G401.6 (cell line): ENCODE measurements at regions not wholly inside any gene's neighbourhood (a gene's known extent, or its start where the extent isn't known, plus 50 kb on each side); places are given as distances from the start of the nearest gene placed in this dataset.

ENCODE experiments used
- FAIRE-seq: peaks from 2 replicates; lab custom pipeline; 2012; peaks lifted over from hg19 to GRCh38; lab: Jason Lieb, UNC

GRCh38 chr1:218938259-218938658, 235.4 kb upstream of the LYPLAL1 start:
- FAIRE-seq, result no peak

- FAIRE-seq, result no peak
Observed at GRCh38 chr1:218939095-218939494, 234.6 kb upstream of the LYPLAL1 start.

GRCh38 chr1:218942431-218942830, 231.2 kb upstream of the LYPLAL1 start:
- no peak for FAIRE-seq

- no peak for FAIRE-seq
Observed at GRCh38 chr1:218943371-218943770, 230.3 kb upstream of the LYPLAL1 start.

GRCh38 chr1:218945050-218945449, 228.6 kb upstream of the LYPLAL1 start:
- no peak for FAIRE-seq

GRCh38 chr1:218946147-218946546, 227.5 kb upstream of the LYPLAL1 start:
- FAIRE-seq, result no peak

GRCh38 chr1:218948446-218948845, 225.2 kb upstream of the LYPLAL1 start:
- no peak for FAIRE-seq

GRCh38 chr1:218953386-218953785, 220.3 kb upstream of the LYPLAL1 start:
- no peak for FAIRE-seq

GRCh38 chr1:218957971-218958370, 215.7 kb upstream of the LYPLAL1 start:
- no peak for FAIRE-seq

- FAIRE-seq, result no peak
Observed at GRCh38 chr1:218959784-218960183, 213.9 kb upstream of the LYPLAL1 start.

GRCh38 chr1:218964471-218965185, 209.1 kb upstream of the LYPLAL1 start:
- no peak for FAIRE-seq

- FAIRE-seq, result no peak
Observed at GRCh38 chr1:218965821-218966220, 207.9 kb upstream of the LYPLAL1 start.

GRCh38 chr1:218967254-218967653, 206.4 kb upstream of the LYPLAL1 start:
- FAIRE-seq, result no peak

- no peak for FAIRE-seq
Observed at GRCh38 chr1:218967836-218968235, 205.8 kb upstream of the LYPLAL1 start.

- no peak for FAIRE-seq
Observed at GRCh38 chr1:218969006-218969405, 204.7 kb upstream of the LYPLAL1 start.

- FAIRE-seq, result no peak
Observed at GRCh38 chr1:218970397-218970990, 203.2 kb upstream of the LYPLAL1 start.

- FAIRE-seq, result no peak
Observed at GRCh38 chr1:218971156-218971555, 202.5 kb upstream of the LYPLAL1 start.

GRCh38 chr1:218980881-218981280, 192.8 kb upstream of the LYPLAL1 start:
- no peak for FAIRE-seq

- no peak for FAIRE-seq
Observed at GRCh38 chr1:218982482-218982881, 191.2 kb upstream of the LYPLAL1 start.

- no peak for FAIRE-seq
Observed at GRCh38 chr1:218983433-218983832, 190.2 kb upstream of the LYPLAL1 start.

GRCh38 chr1:218983848-218984247, 189.8 kb upstream of the LYPLAL1 start:
- no peak for FAIRE-seq

GRCh38 chr1:218985424-218985984, 188.2 kb upstream of the LYPLAL1 start:
- no peak for FAIRE-seq

- no peak for FAIRE-seq
Observed at GRCh38 chr1:218986816-218987215, 186.9 kb upstream of the LYPLAL1 start.

GRCh38 chr1:218990019-218990418, 183.7 kb upstream of the LYPLAL1 start:
- no peak for FAIRE-seq
